Astrocyte (in vitro differentiated cells and primary cell): ENCODE measurements at regions not wholly inside any gene's neighbourhood (a gene's known extent, or its start where the extent isn't known, plus 50 kb on each side); places are given as distances from the start of the nearest gene placed in this dataset.

ENCODE experiments used
- DNase-seq: peaks from one replicate; pipeline ENCODE4 v3.0.0-alpha.2; 2010; ENCODE audit warnings: low read depth
- FAIRE-seq: peaks from 2 replicates; lab custom pipeline; 2011; peaks lifted over from hg19 to GRCh38; lab: Jason Lieb, UNC
- H2AFZ ChIP-seq: 2 replicates; pipeline ENCODE4 v1.6.0; 2012; ENCODE audit warnings: low read depth, low read length, inconsistent platforms
- H3K27ac ChIP-seq: 2 replicates; pipeline ENCODE4 v1.5.1; 2011; ENCODE audit warnings: low read depth, low read length, inconsistent platforms
- H3K27me3 ChIP-seq: 2 replicates; pipeline ENCODE4 v1.6.0; 2011; ENCODE audit warnings: low read length, inconsistent platforms; ENCODE audit not compliant: insufficient read depth
- H3K36me3 ChIP-seq: 2 replicates; pipeline ENCODE4 v1.5.1; 2011; ENCODE audit warnings: low read length, inconsistent platforms; ENCODE audit not compliant: insufficient read depth
- H3K4me1 ChIP-seq: 2 replicates; pipeline ENCODE4 v1.5.1; 2011; ENCODE audit warnings: low read length, inconsistent platforms; ENCODE audit not compliant: insufficient read depth
- H3K4me2 ChIP-seq: 2 replicates; pipeline ENCODE4 v1.6.0; 2012; ENCODE audit warnings: low read length, inconsistent platforms
- H3K4me3 ChIP-seq: 2 replicates; pipeline ENCODE4 v1.5.1; 2011; ENCODE audit warnings: low read depth, mild to moderate bottlenecking, low read length, inconsistent platforms; ENCODE audit not compliant: insufficient read depth
- H3K79me2 ChIP-seq: 2 replicates; pipeline ENCODE4 v1.6.0; 2012; ENCODE audit warnings: mild to moderate bottlenecking, low read length, inconsistent platforms; ENCODE audit not compliant: insufficient read depth
- H3K9ac ChIP-seq: 2 replicates; pipeline ENCODE4 v1.6.0; 2012; ENCODE audit warnings: mild to moderate bottlenecking, low read length, inconsistent platforms
- H3K9me3 ChIP-seq: 2 replicates; pipeline ENCODE4 v1.5.1; 2012; ENCODE audit warnings: low read depth, mild to moderate bottlenecking, low read length, inconsistent platforms; ENCODE audit not compliant: insufficient read depth
- H4K20me1 ChIP-seq: 2 replicates; pipeline ENCODE4 v1.6.0; 2012; ENCODE audit warnings: low read length, inconsistent platforms; ENCODE audit not compliant: insufficient read depth
- H3K27ac Mint-ChIP-seq: one replicate; pipeline ENCODE4 v1.8.0; 2021; ENCODE audit warnings: mild to moderate bottlenecking, mixed read lengths; ENCODE audit not compliant: unreplicated experiment
- H3K27me3 Mint-ChIP-seq: one replicate; pipeline ENCODE4 v1.8.0; 2021; ENCODE audit warnings: low read depth, mixed read lengths; ENCODE audit not compliant: unreplicated experiment
- H3K36me3 Mint-ChIP-seq: one replicate; pipeline ENCODE4 v1.8.0; 2021; ENCODE audit warnings: low read depth, mixed read lengths; ENCODE audit not compliant: unreplicated experiment
- H3K4me1 Mint-ChIP-seq: one replicate; pipeline ENCODE4 v1.8.0; 2021; ENCODE audit warnings: low read depth, mixed read lengths; ENCODE audit not compliant: unreplicated experiment
- H3K4me3 Mint-ChIP-seq: one replicate; pipeline ENCODE4 v1.8.0; 2021; ENCODE audit warnings: mild to moderate bottlenecking, moderate library complexity, mixed read lengths; ENCODE audit not compliant: unreplicated experiment
- H3K9me3 Mint-ChIP-seq: one replicate; pipeline ENCODE4 v1.8.0; 2021; ENCODE audit warnings: mild to moderate bottlenecking, mixed read lengths; ENCODE audit not compliant: unreplicated experiment
- EZH2 ChIP-seq: IDR thresholded peaks from 2 replicates; pipeline ENCODE4 v1.6.1; 2012; ENCODE audit warnings: mild to moderate bottlenecking, low read length, inconsistent platforms; ENCODE audit not compliant: insufficient read depth
- TF ChIP-seq, protein P1 (sequence below): IDR thresholded peaks from 2 replicates; pipeline ENCODE4 v1.5.1; 2011; ENCODE audit warnings: low read depth, mild to moderate bottlenecking, inconsistent platforms, low read length, moderate library complexity; ENCODE audit not compliant: insufficient read depth

DNA sequence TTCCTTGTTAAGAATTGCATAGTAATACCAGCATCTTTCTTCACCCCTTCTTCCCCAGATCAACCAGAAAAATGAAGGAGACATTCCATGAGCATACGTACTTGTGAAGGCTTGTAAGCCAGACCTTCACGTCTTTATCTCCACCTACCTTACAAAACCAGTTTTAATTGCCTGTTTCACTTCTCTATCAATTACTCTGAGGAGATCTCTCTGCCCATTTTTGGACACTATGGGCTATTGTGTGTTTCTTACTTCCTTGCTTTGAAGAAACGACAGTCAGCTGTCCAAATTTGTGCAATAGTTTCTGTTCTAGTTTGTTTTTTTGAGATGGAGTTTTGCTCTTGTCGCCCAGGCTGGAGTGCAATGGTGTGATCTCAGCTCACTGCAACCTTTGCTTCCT, 349.7 kb upstream of the MBL2 start:
- Mint-ChIP-seq H3K36me3 (no peaks in the 10 kb centered on the region), H3K4me1 (no peaks in the 10 kb centered on the region), H3K27ac (no peak overlapping the region), H3K9me3 (peaks cover 3% of the 10 kb centered on the region), H3K27me3 (no peaks in the 10 kb centered on the region), H3K4me3 (no peak overlapping the region)
- no peak for DNase-seq
- Histone ChIP-seq H2AFZ (no peak overlapping the region), H3K9ac (no peak overlapping the region), H4K20me1 (no peaks in the 10 kb centered on the region), H3K27ac (no peak overlapping the region), H3K27me3 (no peaks in the 10 kb centered on the region), H3K4me1 (no peaks in the 10 kb centered on the region), H3K9me3 (no peaks in the 10 kb centered on the region), H3K36me3 (no peaks in the 10 kb centered on the region), H3K4me2 (no peak overlapping the region), H3K79me2 (no peaks in the 10 kb centered on the region), H3K4me3 (no peak overlapping the region)
- no peak for FAIRE-seq
- TF ChIP-seq, protein P1, sequence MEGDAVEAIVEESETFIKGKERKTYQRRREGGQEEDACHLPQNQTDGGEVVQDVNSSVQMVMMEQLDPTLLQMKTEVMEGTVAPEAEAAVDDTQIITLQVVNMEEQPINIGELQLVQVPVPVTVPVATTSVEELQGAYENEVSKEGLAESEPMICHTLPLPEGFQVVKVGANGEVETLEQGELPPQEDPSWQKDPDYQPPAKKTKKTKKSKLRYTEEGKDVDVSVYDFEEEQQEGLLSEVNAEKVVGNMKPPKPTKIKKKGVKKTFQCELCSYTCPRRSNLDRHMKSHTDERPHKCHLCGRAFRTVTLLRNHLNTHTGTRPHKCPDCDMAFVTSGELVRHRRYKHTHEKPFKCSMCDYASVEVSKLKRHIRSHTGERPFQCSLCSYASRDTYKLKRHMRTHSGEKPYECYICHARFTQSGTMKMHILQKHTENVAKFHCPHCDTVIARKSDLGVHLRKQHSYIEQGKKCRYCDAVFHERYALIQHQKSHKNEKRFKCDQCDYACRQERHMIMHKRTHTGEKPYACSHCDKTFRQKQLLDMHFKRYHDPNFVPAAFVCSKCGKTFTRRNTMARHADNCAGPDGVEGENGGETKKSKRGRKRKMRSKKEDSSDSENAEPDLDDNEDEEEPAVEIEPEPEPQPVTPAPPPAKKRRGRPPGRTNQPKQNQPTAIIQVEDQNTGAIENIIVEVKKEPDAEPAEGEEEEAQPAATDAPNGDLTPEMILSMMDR = no peak

- no peak overlapping the region for H3K4me3 ChIP-seq
- no peak overlapping the region for H3K27ac ChIP-seq
- H3K27me3 ChIP-seq = no peaks in the 10 kb centered on the region
- Mint-ChIP-seq H3K4me1 (no peaks in the 10 kb centered on the region), H3K36me3 (no peaks in the 10 kb centered on the region), H3K4me3 (no peak overlapping the region), H3K27me3 (no peaks in the 10 kb centered on the region), H3K9me3 (peaks cover 3% of the 10 kb centered on the region), H3K27ac (no peak overlapping the region)
- no peaks in the 10 kb centered on the region for H3K9me3 ChIP-seq
- H3K4me1 ChIP-seq = no peaks in the 10 kb centered on the region
- FAIRE-seq = no peak
- no peaks in the 10 kb centered on the region for H3K79me2 ChIP-seq
- H2AFZ ChIP-seq = no peak overlapping the region
- no peak overlapping the region for H3K9ac ChIP-seq
- H3K4me2 ChIP-seq = no peak overlapping the region
- no peak for DNase-seq
- TF ChIP-seq, protein P1 = no peak
- no peak for TF ChIP-seq EZH2
- H3K36me3 ChIP-seq = no peaks in the 10 kb centered on the region
- H4K20me1 ChIP-seq = no peaks in the 10 kb centered on the region
Observed at GRCh38 chr10:53115660-53116059, 343.1 kb upstream of the MBL2 start.

DNA sequence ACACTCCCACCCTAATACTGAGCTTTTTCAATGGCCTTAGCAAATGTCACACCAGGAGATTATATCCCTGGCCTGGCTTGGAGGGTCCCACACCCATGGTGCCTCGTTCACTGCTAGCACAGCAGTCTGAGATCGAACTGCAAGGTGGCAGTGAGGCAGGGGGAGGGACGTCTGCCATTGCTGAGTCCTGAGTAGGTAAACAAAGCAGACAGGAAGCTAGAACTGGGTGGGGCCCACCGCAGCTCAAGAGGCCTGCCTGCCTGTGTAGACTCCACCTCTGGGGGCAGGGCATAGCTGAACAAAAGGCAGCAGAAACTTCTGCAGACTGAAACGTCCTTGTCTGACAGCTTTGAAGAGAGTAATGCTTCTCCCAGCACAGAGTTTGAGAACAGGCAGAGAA, 338.9 kb upstream of the MBL2 start:
- H3K27me3 Mint-ChIP-seq = no peaks in the 10 kb centered on the region
- no peak overlapping the region for H3K27ac Mint-ChIP-seq
- no peak overlapping the region for H3K9ac ChIP-seq
- no peaks in the 10 kb centered on the region for H3K79me2 ChIP-seq
- H3K4me1 Mint-ChIP-seq = no peaks in the 10 kb centered on the region
- H3K4me2 ChIP-seq = no peak overlapping the region
- no peak overlapping the region for H2AFZ ChIP-seq
- H3K36me3 ChIP-seq = no peaks in the 10 kb centered on the region
- no peaks in the 10 kb centered on the region for H3K4me1 ChIP-seq
- H4K20me1 ChIP-seq = no peaks in the 10 kb centered on the region
- H3K4me3 Mint-ChIP-seq = no peak overlapping the region
- H3K27me3 ChIP-seq = no peaks in the 10 kb centered on the region
- FAIRE-seq = no peak
- peaks cover 6% of the 10 kb centered on the region for H3K9me3 Mint-ChIP-seq
- H3K36me3 Mint-ChIP-seq = no peaks in the 10 kb centered on the region
- no peak overlapping the region for H3K27ac ChIP-seq
- TF ChIP-seq, protein P1 = no peak
- TF ChIP-seq EZH2 = no peak
- H3K9me3 ChIP-seq = no peaks in the 10 kb centered on the region
- DNase-seq = no peak
- H3K4me3 ChIP-seq = no peak overlapping the region
